ENCODE measurements at regions not wholly inside any gene's neighbourhood (a gene's known extent, or its start where the extent isn't known, plus 50 kb on each side); places are given as distances from the start of the nearest gene placed in this dataset.
"Not testable (repeated sequence)": the region's sequence is repeated elsewhere in the genome, so short reads cannot be mapped to it uniquely, and the experiment has no call there.

DNA sequence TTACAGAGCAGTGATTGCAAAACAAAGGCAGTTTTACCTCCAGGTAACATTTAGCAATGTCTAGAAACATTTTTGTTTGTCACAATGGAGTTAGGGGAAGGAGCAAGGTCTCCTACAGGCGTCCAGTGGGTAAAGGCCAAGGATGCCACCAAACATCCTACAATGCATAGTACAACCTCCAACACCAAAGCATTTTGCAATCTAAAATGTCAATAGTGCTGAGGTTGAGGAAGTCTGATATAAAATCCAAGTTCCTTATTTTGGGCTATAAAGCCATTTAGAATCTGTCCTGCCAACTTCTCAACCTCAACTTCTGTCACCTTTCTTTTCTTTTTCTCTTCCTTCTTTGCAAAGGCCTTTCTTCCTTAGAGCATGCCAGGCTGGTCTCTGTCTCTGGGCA is 111.2 kb downstream of the FASLG start:
- H3K27me3 Mint-ChIP-seq: no peaks in the 10 kb centered on the region
- H3K4me1 Mint-ChIP-seq: peaks cover 10% of the 10 kb centered on the region
- no peak overlapping the region for H3K27ac Mint-ChIP-seq
- H3K9me3 Mint-ChIP-seq: no peaks in the 10 kb centered on the region
- no peaks in the 10 kb centered on the region for H3K36me3 Mint-ChIP-seq
- H3K4me3 Mint-ChIP-seq: no peak overlapping the region

DNA sequence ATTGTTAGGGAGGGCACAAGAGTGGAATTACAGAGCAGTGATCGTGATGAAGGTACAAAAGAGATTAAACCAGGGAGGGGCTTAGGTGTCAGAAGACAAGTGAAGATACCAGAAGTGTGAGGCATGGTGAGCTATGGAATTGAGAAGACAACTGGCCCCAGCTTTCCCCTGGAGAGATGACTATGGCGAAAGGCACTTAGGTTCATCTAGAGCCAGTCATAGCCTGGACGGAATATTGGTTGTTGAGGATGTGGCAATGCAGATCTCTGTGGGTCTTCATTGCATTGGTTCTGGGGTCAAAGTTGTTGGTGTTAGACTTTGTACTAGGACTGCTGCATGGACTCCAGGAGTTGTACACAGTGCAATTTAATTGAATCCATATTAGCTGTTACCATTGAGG is 115.7 kb downstream of the FASLG start:
- no peaks in the 10 kb centered on the region for H3K36me3 Mint-ChIP-seq
- H3K4me1 Mint-ChIP-seq: peaks cover 17% of the 10 kb centered on the region
- no peaks in the 10 kb centered on the region for H3K9me3 Mint-ChIP-seq
- no peaks in the 10 kb centered on the region for H3K27me3 Mint-ChIP-seq
- H3K27ac Mint-ChIP-seq: no peak overlapping the region
- H3K4me3 Mint-ChIP-seq: no peak overlapping the region

DNA sequence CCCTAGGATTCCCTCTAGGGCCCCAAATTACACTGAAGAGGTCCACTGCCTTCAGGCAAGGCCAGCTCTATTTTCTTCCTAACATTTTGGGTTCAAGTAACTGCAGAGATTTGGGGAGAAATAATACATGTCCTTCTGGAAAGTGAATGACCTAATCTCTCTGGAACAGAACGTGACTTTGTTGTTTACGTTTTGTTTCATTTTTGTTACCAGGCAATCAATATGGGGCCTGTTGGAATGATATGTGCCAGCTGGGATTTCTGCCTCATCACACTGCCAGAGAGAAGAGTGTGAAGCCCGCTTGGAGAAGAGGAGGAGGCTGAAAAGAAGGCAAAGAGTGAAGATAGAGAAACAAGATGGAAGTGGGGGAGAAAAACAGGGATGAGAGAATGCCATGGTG is 116.7 kb downstream of the FASLG start:
- no peak overlapping the region for H3K4me3 Mint-ChIP-seq
- H3K9me3 Mint-ChIP-seq: no peaks in the 10 kb centered on the region
- peaks cover 17% of the 10 kb centered on the region for H3K4me1 Mint-ChIP-seq
- no peak overlapping the region for H3K27ac Mint-ChIP-seq
- no peaks in the 10 kb centered on the region for H3K36me3 Mint-ChIP-seq
- H3K27me3 Mint-ChIP-seq: no peaks in the 10 kb centered on the region

DNA sequence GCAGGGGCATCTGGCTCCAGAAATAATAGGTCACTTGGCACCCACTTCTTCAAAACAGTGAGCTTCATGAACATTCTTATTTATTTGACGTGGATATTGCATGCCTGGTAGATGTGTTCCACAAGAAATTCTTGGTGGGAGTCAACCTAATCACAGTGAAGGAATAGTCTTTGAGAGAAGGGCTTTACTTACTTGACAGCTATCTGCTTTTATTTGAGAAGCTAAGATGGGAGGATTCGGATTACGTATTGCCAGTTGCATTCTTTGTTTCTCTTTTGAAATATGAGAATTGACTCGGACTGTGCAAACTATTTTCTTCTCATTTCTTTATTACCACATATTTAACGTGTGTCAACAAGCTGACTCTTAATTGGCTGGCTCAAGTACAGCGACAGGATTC is 117.2 kb downstream of the FASLG start:
- H3K27ac Mint-ChIP-seq: no peak overlapping the region
- H3K4me3 Mint-ChIP-seq: no peak overlapping the region
- peaks cover 17% of the 10 kb centered on the region for H3K4me1 Mint-ChIP-seq
- H3K27me3 Mint-ChIP-seq: no peaks in the 10 kb centered on the region
- no peaks in the 10 kb centered on the region for H3K36me3 Mint-ChIP-seq
- no peaks in the 10 kb centered on the region for H3K9me3 Mint-ChIP-seq

DNA sequence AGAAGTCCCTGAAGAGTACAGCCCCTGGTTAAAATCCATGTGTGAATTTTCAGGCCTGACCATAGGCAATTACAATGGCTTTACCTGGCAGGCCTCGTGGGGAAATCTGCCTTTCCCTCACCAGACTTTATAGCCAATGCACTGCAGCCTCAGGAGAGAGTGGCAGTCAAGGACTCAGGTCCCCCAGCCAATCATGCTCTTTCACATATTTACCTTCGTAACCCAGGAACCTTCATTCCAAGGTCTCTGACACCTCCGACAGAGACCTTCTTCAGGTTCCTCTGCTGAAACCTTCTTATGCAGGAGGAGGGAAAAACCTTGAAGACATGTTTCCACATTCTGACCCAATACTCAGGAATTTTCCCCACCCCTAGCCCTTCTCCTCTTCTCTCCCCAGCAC is 118.9 kb downstream of the FASLG start:
- H3K9me3 Mint-ChIP-seq: peaks cover 2% of the 10 kb centered on the region
- H3K4me1 Mint-ChIP-seq: peaks cover 17% of the 10 kb centered on the region
- no peaks in the 10 kb centered on the region for H3K36me3 Mint-ChIP-seq
- no peak overlapping the region for H3K27ac Mint-ChIP-seq
- no peaks in the 10 kb centered on the region for H3K27me3 Mint-ChIP-seq
- no peak overlapping the region for H3K4me3 Mint-ChIP-seq

DNA sequence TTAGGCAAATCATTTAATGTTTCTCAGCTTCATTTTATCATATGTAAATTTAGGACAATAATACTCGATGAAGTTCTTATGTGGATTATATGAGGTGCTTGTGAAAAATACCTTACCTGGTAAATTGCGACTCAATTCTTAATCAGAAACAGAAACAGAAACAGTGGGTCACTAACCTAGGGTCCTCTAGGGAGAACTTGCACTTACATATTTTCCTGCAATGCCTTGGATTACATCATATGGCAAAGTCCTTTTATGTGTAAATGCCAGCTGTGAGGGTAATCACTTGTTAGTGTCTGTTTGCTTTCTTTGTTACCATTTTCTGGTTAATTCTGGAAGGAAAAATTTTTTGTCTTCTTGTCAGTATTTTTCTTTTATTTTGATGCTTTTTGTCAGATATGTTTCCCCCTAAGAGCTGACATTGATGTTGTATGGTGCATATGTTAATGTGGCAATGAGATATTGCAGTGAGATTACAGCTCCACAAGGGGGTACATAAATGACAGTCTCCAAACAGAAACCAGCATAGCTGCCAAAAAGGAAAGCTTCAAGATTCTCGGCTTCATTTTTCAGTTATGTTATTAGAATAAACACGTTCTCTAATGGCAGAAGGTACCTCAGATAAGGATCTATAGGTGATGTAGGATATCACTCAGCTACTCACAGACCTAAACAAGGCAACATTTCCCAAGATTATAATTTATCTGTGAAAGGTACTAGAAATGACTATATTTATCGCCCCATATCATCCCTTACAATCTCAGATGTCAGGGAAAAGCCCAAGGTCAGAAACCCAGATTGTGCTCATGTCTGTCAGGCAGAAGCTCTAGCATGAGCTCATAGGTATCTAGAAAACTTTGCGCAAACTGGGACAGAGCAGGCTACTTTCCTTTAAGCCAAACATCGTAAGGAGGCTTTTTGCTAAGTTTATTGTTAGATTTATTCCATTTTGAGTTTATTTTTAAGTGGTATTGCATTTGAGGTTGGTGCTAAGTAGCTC is 119.9 kb downstream of the FASLG start:
- Mint-ChIP-seq H3K4me1 (peaks cover 17% of the 10 kb centered on the region), H3K27ac (no peak overlapping the region), H3K9me3 (peaks cover 9% of the 10 kb centered on the region), H3K27me3 (no peaks in the 10 kb centered on the region), H3K4me3 (no peak overlapping the region), H3K36me3 (peaks cover 1% of the 10 kb centered on the region)

DNA sequence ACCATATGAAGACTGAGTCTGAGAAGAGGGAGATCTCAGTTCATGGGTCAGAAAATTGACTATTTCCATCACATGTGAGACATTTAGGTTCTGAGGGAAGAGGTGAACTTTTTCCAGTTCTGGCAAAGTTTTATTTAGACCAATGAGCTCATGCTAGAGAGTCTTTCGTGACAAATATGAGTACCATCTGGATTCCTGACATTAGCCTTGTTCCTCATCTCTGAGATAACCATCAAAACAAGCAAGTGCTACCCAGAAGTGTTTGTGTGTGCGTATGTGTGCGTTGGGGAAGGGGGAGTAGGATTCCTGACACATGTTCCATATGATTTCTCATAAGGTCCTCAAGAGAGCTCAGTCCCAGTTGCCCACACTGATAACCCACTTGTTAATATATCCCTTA is 120.6 kb downstream of the FASLG start:
- peaks cover 11% of the 10 kb centered on the region for H3K9me3 Mint-ChIP-seq
- peaks cover 2% of the 10 kb centered on the region for H3K36me3 Mint-ChIP-seq
- H3K27me3 Mint-ChIP-seq: no peaks in the 10 kb centered on the region
- no peak overlapping the region for H3K4me3 Mint-ChIP-seq
- no peak overlapping the region for H3K27ac Mint-ChIP-seq
- H3K4me1 Mint-ChIP-seq: peaks cover 17% of the 10 kb centered on the region

DNA sequence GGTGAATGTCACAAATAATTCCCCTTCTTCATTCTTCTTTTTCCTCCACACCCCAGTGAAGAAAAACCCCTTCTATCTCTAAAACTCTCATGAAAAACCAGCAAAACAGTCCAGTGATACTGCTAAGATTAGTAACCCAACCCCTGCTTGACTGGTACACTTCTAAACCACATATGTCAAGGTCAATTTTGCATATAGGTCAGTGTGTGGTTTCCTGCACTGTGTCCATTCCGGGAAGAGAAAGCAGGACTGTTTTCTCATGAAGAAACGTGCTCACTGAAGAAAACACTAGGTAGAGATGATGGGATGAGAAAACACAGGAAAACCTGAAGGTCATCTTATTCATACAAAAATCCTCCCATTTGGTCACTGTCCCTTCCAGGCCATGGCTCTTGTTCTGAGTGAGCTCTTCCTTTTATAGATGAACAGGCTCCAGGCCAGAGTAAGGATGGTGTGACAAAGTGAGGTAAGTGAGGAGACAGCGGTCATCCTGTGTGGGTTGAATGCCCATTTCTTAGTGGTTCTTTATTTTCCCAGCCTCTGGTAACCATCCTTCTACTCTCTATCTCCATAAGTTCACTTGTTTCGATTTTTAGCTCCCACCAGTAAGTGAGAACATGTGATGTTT is 122.7 kb downstream of the FASLG start:
- Mint-ChIP-seq H3K4me3 (no peak overlapping the region), H3K4me1 (peaks cover 16% of the 10 kb centered on the region), H3K36me3 (peaks cover 2% of the 10 kb centered on the region), H3K27me3 (no peaks in the 10 kb centered on the region), H3K9me3 (peaks cover 21% of the 10 kb centered on the region), H3K27ac (no peak overlapping the region)

DNA sequence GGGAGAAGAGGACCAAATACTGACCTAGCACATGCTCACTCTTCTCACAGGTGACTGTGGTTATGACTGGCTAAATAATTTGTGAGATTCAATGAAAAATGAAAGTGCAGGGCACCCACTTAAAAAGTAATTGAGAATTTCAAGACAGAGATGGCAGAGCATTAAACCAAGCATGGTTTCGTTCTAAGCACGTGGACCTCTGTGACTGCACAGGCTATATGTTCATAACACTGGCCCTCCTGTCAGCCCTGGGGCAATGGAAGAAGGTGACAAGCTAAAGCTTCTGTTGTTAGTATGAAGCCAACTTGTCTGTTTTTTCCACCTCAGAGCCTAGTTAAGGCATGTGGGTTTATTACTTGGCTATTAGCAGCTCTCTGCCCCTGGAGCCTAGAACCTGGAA is 130.9 kb downstream of the FASLG start:
- Mint-ChIP-seq H3K36me3 (no peaks in the 10 kb centered on the region), H3K9me3 (peaks cover 6% of the 10 kb centered on the region), H3K4me1 (peaks cover 4% of the 10 kb centered on the region), H3K4me3 (no peak overlapping the region), H3K27ac (no peak overlapping the region), H3K27me3 (no peaks in the 10 kb centered on the region)

DNA sequence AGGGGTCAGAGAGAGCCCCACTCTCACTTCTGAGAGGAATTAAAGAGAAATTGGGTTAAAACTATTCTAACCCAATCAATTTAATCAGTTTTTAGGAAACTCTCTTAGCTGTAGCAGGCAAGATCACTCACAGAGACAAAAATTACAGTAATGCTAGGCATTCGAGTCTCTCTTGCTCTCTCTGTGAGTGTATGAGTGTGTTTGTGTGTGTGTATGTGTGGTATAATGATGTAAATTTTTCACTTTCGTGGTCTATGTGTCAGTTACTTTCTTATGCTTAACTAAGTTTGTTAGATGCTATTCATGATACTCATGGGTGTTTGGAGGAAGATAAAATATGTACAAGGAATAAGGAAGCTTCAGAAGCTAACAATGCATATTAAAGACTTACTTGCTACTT is 131.3 kb downstream of the FASLG start:
- Mint-ChIP-seq H3K9me3 (peaks cover 5% of the 10 kb centered on the region), H3K4me1 (peaks cover 4% of the 10 kb centered on the region), H3K27ac (no peak overlapping the region), H3K36me3 (no peaks in the 10 kb centered on the region), H3K4me3 (no peak overlapping the region), H3K27me3 (no peaks in the 10 kb centered on the region)

DNA sequence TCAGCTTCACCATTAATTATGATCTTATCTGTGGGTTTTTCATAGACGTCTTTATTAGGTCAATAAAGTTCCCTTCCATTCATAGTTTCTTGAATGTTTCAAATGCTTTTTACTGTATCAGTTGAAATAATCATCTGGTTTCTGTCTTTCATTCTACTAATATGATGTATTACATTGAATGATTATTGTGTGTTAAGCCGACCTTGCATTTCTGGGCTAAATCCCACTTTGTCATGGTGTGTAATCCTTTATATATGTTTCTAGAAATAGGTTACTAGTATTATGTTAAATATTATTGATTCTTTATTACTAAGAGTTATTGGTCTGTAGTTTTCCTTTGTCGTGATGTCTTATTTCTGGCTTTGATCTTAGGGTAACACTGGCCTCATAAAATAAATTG is 134.9 kb downstream of the FASLG start:
- H3K27me3 Mint-ChIP-seq: no peaks in the 10 kb centered on the region

DNA sequence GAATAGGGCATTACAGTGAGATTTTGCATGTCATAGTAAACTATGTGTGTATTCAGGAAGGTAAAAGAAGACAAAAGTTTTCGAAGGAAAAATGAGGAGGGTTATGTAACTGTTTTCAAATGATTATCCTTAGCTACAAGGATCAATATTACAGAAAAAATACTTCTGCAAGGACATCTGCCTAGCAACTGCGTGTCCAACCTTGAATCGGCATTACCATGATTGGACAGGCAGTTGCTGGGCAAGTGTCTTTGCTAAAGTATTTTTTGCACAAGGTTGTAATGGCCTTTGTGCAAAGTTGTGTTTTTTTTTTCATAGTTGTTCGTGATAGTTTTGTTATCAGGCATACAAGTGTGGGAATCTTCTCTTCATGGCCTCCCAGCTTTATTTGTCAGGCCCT is 136.8 kb downstream of the FASLG start:
- H3K4me1 Mint-ChIP-seq: no peaks in the 10 kb centered on the region

More for the DNA sequence above, 134.9 kb downstream of the FASLG start:
- Mint-ChIP-seq H3K36me3 (no peaks in the 10 kb centered on the region), H3K27ac (no peak overlapping the region), H3K9me3 (no peaks in the 10 kb centered on the region), H3K4me1 (peaks cover 4% of the 10 kb centered on the region), H3K4me3 (no peak overlapping the region)

DNA sequence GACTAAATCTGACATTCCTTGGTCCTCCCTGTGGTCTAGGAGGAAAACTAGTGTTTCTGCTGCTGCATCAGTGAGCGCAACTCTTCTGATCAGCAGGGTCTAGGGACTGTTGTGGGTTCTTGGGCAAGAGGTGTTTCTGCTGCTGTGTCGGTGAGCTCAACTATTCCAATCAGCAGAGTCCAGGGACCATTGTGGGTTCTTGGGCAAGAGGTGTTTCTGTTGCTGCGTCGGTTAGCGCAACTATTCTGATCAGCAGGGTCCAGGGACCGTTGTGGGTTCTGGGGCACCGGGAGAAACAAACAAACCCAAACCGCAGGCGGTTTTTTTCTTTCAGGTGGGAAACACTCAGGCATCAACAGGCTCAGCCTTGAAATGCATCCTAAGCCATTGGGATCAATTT is 140.9 kb downstream of the FASLG start:
- not testable (repeated sequence) for H3K4me3 Mint-ChIP-seq, H3K27me3 Mint-ChIP-seq, H3K27ac Mint-ChIP-seq, H3K9me3 Mint-ChIP-seq, H3K4me1 Mint-ChIP-seq, H3K36me3 Mint-ChIP-seq

More for the DNA sequence above, 136.8 kb downstream of the FASLG start:
- Mint-ChIP-seq H3K27ac (no peak overlapping the region), H3K4me3 (no peak overlapping the region), H3K27me3 (no peaks in the 10 kb centered on the region), H3K36me3 (no peaks in the 10 kb centered on the region), H3K9me3 (no peaks in the 10 kb centered on the region)

DNA sequence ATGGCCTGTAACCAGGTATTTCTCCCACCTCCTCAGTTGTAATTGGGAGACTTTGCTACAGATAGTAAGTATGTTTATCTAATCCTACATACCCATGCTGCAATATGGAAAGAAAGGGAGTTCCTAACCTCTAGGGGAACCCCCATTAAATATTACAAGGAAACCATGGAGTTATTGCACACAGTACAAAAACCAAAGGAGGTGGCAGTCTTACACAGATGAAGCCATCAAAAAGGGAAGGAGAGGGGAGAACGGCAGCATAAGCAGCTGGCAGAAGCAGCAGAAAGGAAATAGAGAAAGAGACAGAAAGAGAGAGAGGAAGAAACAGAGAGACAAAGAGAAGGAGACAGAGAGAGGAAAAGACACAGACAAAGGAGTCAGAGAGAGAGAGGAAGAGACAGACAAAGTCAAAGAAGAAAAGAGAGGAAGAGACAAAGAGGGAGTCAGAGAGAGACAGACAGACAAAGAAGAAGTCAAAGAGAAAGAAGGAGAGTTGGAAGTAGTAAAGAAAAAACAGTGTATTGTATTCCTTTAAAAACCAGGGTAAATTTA is 142.9 kb downstream of the FASLG start:
- peaks cover 7% of the 10 kb centered on the region for H3K4me1 Mint-ChIP-seq
- no peaks in the 10 kb centered on the region for H3K36me3 Mint-ChIP-seq
- H3K4me3 Mint-ChIP-seq: no peak overlapping the region
- no peaks in the 10 kb centered on the region for H3K27me3 Mint-ChIP-seq
- no peak overlapping the region for H3K27ac Mint-ChIP-seq
- H3K9me3 Mint-ChIP-seq: no peaks in the 10 kb centered on the region

DNA sequence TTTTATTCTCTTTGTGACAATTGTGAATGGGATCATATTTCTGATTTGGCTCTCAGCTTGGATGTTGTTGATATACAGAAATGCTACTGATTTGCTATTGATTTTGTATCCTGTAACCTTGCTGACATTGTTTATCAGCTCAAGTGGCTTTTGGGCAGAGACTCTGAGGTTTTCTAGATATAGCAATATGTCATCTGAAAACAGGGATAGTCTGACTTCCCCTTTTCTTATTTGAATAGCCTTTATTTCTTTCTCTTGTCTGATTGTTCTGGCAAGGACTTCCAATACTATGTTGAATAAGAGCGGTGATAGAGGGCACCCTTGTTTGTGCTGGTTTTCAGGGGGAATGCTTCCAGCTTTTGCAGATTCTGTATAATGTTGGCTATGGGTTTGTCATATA is 150.8 kb downstream of the FASLG start:
- Mint-ChIP-seq H3K4me1 (no peaks in the 10 kb centered on the region), H3K27me3 (no peaks in the 10 kb centered on the region), H3K27ac (no peak overlapping the region), H3K9me3 (peaks cover 7% of the 10 kb centered on the region), H3K4me3 (no peak overlapping the region), H3K36me3 (peaks cover 4% of the 10 kb centered on the region)

Measured in activated naive CD4-positive, alpha-beta T cell treated with anti-CD3 and anti-CD28 coated beads, Interleukin-2, amount 50 U/mL, for 24 hours (primary cell).